ENCODE measurements at regions not wholly inside any gene's neighbourhood (a gene's known extent, or its start where the extent isn't known, plus 50 kb on each side); places are given as distances from the start of the nearest gene placed in this dataset.

DNA sequence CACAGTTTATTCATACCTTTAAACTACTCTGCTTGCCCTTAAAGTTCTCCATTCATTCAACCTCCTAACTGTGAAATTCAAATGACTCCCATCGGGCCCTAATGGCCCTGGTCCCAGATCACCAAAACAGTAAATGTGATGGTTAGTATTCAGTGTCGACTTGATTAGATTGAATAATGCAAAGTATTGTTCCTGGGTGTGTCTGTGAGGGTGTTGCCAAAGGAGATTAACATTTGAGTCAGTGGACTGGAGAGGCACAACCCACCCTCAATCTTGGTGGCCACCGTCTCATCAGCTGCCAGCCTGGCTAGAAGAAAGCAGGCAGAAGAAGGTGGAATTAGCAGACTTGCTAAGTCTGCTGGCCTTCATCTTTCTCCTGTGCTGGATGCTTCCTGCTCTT lies 80.1 kb upstream of the PLXNA4 start:
- H3K9me3 ChIP-seq = no peaks in the 10 kb centered on the region
- intact Hi-C loops (cut with DNase I; ENCODE audit: low total_unique reads) (no loop called here), in situ Hi-C loops (cut with MboI; ENCODE audit: low pct_ligation_motif_present in 1 of 4, low pct_unique_long_range_greater_than_20kb in 1 of 4, low sequenced_read_pairs in 3 of 4) (no loop called here)
- peaks cover 4% of the 10 kb centered on the region for H3K27me3 ChIP-seq
- no peak for DNase-seq
- 76 to 91% methylated on average over 2 to 3 of the region's 3 CpGs for WGBS, 2 donors (ENCODE audit: low coverage in 1 of 2)
- H3K4me1 ChIP-seq = peaks cover 0 to 7% (median 0%) of the 10 kb centered on the region in 4 donors
- no peaks in the 10 kb centered on the region for H3K36me3 ChIP-seq
- no peak overlapping the region for H3K4me3 ChIP-seq
- H3K27ac ChIP-seq = no peak overlapping the region
- no peak for TF ChIP-seq EP300 (IDR thresholded peaks at IDR 0.05; ENCODE audit: low read depth)
- no peak for TF ChIP-seq POLR2A (IDR thresholded peaks at IDR 0.05)
- no peak for TF ChIP-seq POLR2AphosphoS5 (IDR thresholded peaks at IDR 0.05)
- TF ChIP-seq, protein P1, sequence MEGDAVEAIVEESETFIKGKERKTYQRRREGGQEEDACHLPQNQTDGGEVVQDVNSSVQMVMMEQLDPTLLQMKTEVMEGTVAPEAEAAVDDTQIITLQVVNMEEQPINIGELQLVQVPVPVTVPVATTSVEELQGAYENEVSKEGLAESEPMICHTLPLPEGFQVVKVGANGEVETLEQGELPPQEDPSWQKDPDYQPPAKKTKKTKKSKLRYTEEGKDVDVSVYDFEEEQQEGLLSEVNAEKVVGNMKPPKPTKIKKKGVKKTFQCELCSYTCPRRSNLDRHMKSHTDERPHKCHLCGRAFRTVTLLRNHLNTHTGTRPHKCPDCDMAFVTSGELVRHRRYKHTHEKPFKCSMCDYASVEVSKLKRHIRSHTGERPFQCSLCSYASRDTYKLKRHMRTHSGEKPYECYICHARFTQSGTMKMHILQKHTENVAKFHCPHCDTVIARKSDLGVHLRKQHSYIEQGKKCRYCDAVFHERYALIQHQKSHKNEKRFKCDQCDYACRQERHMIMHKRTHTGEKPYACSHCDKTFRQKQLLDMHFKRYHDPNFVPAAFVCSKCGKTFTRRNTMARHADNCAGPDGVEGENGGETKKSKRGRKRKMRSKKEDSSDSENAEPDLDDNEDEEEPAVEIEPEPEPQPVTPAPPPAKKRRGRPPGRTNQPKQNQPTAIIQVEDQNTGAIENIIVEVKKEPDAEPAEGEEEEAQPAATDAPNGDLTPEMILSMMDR (IDR thresholded peaks at IDR 0.05) = no peak

DNA sequence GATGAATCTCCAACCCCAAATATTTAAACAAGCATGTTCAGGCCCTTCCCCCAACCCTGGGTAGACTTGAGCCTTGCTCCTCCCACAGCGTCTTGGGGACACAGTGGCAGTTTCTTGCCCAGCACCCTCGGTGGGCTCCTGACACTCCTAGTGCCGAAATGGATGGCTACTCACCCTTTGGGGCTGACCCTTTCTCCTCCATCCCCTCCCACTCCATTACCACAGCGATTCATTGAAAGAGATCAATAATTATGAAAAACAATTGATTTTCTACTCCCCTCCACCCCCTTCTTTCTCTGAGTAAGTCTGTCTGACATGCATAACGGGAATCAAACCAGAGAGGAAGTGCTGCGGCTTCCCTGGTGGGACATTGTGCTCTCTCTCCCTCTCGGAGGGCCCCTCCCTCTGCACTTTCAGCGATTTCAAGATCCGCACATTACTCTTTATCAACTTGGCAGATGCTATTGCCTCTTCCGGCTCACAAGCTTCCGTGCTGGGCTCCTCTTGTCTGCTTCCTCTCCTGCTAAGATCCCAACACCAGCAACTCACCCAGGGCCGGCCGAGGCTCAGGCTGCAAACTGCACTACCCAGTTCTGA lies 79.0 kb upstream of the PLXNA4 start:
- TF ChIP-seq EP300 (IDR thresholded peaks at IDR 0.05; ENCODE audit: low read depth) (no peak), POLR2AphosphoS5 (IDR thresholded peaks at IDR 0.05) (no peak), POLR2A (IDR thresholded peaks at IDR 0.05) (no peak)
- TF ChIP-seq, protein P1 (IDR thresholded peaks at IDR 0.05) = no peak
- intact Hi-C loops (cut with DNase I; ENCODE audit: low total_unique reads) = no loop called here
- 19 to 20% methylated on average over 1 to 13 of the region's 13 CpGs for WGBS, 2 donors (ENCODE audit: low coverage in 1 of 2)
- H3K4me3 ChIP-seq = peak overlapping the region in 1 of 4 donors; percentile 19
- H3K27me3 ChIP-seq = peaks cover 4% of the 10 kb centered on the region
- peak overlapping the region in 2 of 4 donors; percentile 9 to 29 for H3K27ac ChIP-seq
- DNase-seq = peak; percentile 50
- no peaks in the 10 kb centered on the region for H3K36me3 ChIP-seq
- in situ Hi-C loops (cut with MboI; ENCODE audit: low pct_ligation_motif_present in 1 of 4, low pct_unique_long_range_greater_than_20kb in 1 of 4, low sequenced_read_pairs in 3 of 4) = no loop called here
- H3K9me3 ChIP-seq = no peaks in the 10 kb centered on the region
- peaks cover 0 to 7% (median 0%) of the 10 kb centered on the region in 4 donors for H3K4me1 ChIP-seq

DNA sequence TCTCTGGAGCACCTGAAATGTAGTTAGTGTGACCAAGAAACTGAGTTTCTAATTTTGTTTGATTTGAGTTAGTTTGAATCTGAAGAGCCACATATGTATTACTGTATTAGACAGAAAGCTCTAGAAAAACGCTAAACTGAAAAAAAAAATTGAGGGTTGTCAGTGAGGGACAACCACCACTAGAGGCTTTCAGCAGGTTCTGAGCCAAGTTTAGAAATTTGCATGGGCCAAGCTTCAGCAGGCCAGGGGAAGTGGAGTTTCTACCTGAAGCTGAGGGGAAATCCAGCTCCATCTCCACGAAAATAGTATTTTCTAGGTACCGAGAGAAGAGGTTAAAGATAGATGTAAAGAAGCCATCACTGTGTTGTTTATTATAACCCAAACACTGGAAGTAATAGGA lies 77.9 kb upstream of the PLXNA4 start:
- H3K36me3 ChIP-seq = no peaks in the 10 kb centered on the region
- no peaks in the 10 kb centered on the region for H3K9me3 ChIP-seq
- TF ChIP-seq, protein P1 (IDR thresholded peaks at IDR 0.05) = peak in 2 of 5 experiments; percentile 4 to 14
- TF ChIP-seq EP300 (IDR thresholded peaks at IDR 0.05; ENCODE audit: low read depth) = no peak
- WGBS, 2 donors (ENCODE audit: low coverage in 1 of 2) = 59 to 69% methylated on average over 2 to 3 of the region's 3 CpGs
- H3K4me1 ChIP-seq = peaks cover 0 to 7% (median 0%) of the 10 kb centered on the region in 4 donors
- no peak overlapping the region for H3K4me3 ChIP-seq
- H3K27ac ChIP-seq = no peak overlapping the region
- intact Hi-C loops (cut with DNase I; ENCODE audit: low total_unique reads) (no loop called here), in situ Hi-C loops (cut with MboI; ENCODE audit: low pct_ligation_motif_present in 1 of 4, low pct_unique_long_range_greater_than_20kb in 1 of 4, low sequenced_read_pairs in 3 of 4) (no loop called here)
- H3K27me3 ChIP-seq = peaks cover 4% of the 10 kb centered on the region
- DNase-seq = no peak

DNA sequence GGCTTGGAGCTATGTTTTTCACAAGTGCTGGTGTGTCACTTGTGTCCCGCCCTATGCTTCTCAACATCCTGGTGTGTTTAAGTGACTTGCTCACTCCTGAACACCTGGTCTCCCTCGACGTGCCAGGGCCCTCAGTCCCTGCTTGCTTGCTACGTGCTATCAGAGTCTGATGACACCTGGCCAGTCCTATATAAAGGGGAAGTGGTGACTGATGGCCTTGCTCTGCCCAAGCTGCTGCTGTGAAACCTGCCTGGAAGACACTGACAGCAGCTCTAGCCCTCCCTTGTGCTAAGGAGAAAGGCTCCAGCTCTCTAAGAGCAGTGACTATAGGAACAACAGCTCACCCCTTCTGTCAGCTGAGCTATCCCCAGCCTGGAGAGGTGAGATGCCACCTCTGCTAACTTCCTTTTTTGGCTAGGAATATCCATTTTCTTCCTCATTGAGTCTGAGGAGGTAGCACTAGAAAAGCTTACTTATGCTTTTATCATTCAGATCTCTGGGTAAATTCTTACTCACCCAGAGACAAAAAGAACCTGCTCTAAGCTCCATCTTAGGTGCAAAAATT lies 77.2 kb upstream of the PLXNA4 start:
- WGBS, 2 donors (ENCODE audit: low coverage in 1 of 2) = 69 to 74% methylated on average over 4 of the region's 4 CpGs
- intact Hi-C loops (cut with DNase I; ENCODE audit: low total_unique reads) = no loop called here

More for the DNA sequence above, 77.2 kb upstream of the PLXNA4 start:
- Histone ChIP-seq H3K4me3 (no peak overlapping the region), H3K36me3 (no peaks in the 10 kb centered on the region), H3K9me3 (no peaks in the 10 kb centered on the region), H3K4me1 (peaks cover 0 to 7% (median 0%) of the 10 kb centered on the region in 4 donors), H3K27ac (no peak overlapping the region), H3K27me3 (peaks cover 4% of the 10 kb centered on the region)
- no peak for DNase-seq
- in situ Hi-C loops (cut with MboI; ENCODE audit: low pct_ligation_motif_present in 1 of 4, low pct_unique_long_range_greater_than_20kb in 1 of 4, low sequenced_read_pairs in 3 of 4) = no loop called here
- TF ChIP-seq POLR2AphosphoS5 (IDR thresholded peaks at IDR 0.05) (no peak), POLR2A (IDR thresholded peaks at IDR 0.05) (no peak), EP300 (IDR thresholded peaks at IDR 0.05; ENCODE audit: low read depth) (no peak)
- TF ChIP-seq, protein P1 (IDR thresholded peaks at IDR 0.05) = no peak

All from transverse colon (tissue), 4 donors.